Esophagus muscularis mucosa (tissue), 4 donors: ENCODE measurements at regions not wholly inside any gene's neighbourhood (a gene's known extent, or its start where the extent isn't known, plus 50 kb on each side); places are given as distances from the start of the nearest gene placed in this dataset.

Experiments
- DNase-seq: peaks from one replicate; pipeline ENCODE4 v3.0.0-alpha.2; 2017; ENCODE audit errors: extremely low spot score
- H3K27ac ChIP-seq, 4 donors: fragments of 200-600 bp; sonication (generic); replicated peaks in 1 of 4; 1 replicate in 3 of 4; 2 replicates in 1 of 4; pipeline ENCODE4 v1.5.1; 2016 to 2019; ENCODE audit warnings: mild to moderate bottlenecking in 1 of 4
- H3K27me3 ChIP-seq, 4 donors: fragments of 200-600 bp; sonication (generic); one replicate each; pipeline versions ENCODE4 v1.5.1 to v1.6.0; 2016 to 2019
- H3K36me3 ChIP-seq, 4 donors: fragments of 200-600 bp; sonication (generic); one replicate each; pipeline ENCODE4 v1.5.1; 2016 to 2019
- H3K4me1 ChIP-seq, 4 donors: fragments of 200-600 bp; sonication (generic); one replicate each; pipeline ENCODE4 v1.5.1; 2016 to 2019
- H3K4me3 ChIP-seq, 4 donors: fragments of 200-600 bp; sonication (generic); 1 replicate in 2 of 4; 2 replicates in 2 of 4; pipeline ENCODE4 v1.5.1; 2016 to 2019; ENCODE audit warnings: mild to moderate bottlenecking in 4 of 4, moderate library complexity in 1 of 4
- H3K9me3 ChIP-seq, 4 donors: fragments of 200-600 bp; sonication (generic); 1 replicate in 3 of 4; 2 replicates in 1 of 4; pipeline ENCODE4 v1.5.1; 2016 to 2019
- EP300 ChIP-seq: sonication (generic); formaldehyde crosslinking; IDR thresholded peaks from one replicate; pipeline ENCODE4 v1.6.1; 2017; ENCODE audit warnings: antibody characterized with exemption
- POLR2A ChIP-seq: fragments of 450-650 bp; IDR thresholded peaks from one replicate; pipeline ENCODE4 v1.6.1; 2017; ENCODE audit warnings: antibody characterized with exemption, moderate library complexity, mild to moderate bottlenecking, low read depth
- POLR2AphosphoS5 ChIP-seq, 2 donors: sonication (generic); formaldehyde crosslinking; IDR thresholded peaks; one replicate each; pipeline ENCODE4 v1.6.1; 2017; ENCODE audit warnings: antibody characterized with exemption in 2 of 2
- WGBS: methylation state at CpG from one replicate; pipeline ENCODE4 v1.1.5; 2018; 5-methylcytosine and 5-hydroxymethylcytosine counted together
- intact Hi-C: fragments of 100-400 bp; cut with DNase I; formaldehyde crosslinking; loops from one replicate; pipeline ENCODE4 v1.15.1; 2023
- TF ChIP-seq, protein P1 (sequence below), 3 experiments: fragments of 200-600 bp in 2 of 3; fragments of 450-650 bp in 1 of 3; sonication (generic) in 2 of 3; IDR thresholded peaks; one replicate each; pipeline ENCODE4 v1.5.1; 2017 to 2019; ENCODE audit warnings: antibody characterized with exemption in 3 of 3, mild to moderate bottlenecking in 2 of 3, moderate library complexity in 1 of 3

DNA sequence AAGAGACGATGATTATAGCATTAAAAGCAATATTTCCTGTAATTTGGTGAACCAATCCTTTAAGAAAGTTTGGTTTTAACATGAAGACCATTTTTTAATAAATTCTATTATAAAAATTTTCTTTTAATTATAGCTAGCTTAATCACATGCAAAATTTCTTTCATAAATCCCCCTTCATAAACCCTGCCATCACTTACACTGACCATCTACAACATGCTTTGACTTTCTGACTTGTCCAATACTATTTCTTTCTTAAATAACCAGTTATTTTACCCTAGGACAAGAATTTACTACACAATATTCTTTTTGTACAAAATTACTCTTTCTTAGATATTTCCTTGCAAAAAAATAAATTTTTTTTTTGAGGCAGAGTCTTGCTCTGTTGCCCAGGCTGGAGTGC is 1334.8 kb downstream of the CDH11 start:
- DNase-seq: no peak
- intact Hi-C loops: no loop called here
- no peaks in the 10 kb centered on the region for H3K36me3 ChIP-seq
- H3K27ac ChIP-seq: no peak overlapping the region
- peaks cover 0 to 7% (median 0%) of the 10 kb centered on the region in 4 donors for H3K9me3 ChIP-seq
- TF ChIP-seq EP300 (no peak), POLR2AphosphoS5 (IDR thresholded peaks at IDR 0.05) (no peak), POLR2A (no peak)
- TF ChIP-seq, protein P1, sequence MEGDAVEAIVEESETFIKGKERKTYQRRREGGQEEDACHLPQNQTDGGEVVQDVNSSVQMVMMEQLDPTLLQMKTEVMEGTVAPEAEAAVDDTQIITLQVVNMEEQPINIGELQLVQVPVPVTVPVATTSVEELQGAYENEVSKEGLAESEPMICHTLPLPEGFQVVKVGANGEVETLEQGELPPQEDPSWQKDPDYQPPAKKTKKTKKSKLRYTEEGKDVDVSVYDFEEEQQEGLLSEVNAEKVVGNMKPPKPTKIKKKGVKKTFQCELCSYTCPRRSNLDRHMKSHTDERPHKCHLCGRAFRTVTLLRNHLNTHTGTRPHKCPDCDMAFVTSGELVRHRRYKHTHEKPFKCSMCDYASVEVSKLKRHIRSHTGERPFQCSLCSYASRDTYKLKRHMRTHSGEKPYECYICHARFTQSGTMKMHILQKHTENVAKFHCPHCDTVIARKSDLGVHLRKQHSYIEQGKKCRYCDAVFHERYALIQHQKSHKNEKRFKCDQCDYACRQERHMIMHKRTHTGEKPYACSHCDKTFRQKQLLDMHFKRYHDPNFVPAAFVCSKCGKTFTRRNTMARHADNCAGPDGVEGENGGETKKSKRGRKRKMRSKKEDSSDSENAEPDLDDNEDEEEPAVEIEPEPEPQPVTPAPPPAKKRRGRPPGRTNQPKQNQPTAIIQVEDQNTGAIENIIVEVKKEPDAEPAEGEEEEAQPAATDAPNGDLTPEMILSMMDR (IDR thresholded peaks at IDR 0.05): no peak
- H3K27me3 ChIP-seq: no peaks in the 10 kb centered on the region
- no peaks in the 10 kb centered on the region for H3K4me1 ChIP-seq
- no peak overlapping the region for H3K4me3 ChIP-seq
- WGBS: 97% methylated on average over 1 of the region's 1 CpG

DNA sequence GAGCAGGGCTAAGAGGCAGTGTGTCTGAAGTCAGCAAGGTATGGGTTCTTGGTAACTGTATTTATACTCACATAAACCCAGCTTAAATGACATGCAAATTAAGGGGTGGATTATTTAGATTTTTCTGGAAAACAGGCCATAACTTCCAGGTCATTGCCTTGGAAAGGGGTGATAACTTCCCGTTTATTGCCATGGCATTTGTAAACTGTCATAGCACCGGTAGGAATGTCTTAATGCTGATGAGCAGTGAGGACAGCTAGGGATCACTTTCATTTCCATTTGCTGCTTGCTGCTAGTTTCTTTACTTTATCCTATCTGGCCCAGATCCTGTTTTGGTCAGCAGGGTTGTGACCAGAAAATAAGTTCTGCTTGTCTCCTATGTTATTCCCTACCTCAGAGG is 1336.7 kb downstream of the CDH11 start:
- H3K4me1 ChIP-seq: no peaks in the 10 kb centered on the region
- no peaks in the 10 kb centered on the region for H3K36me3 ChIP-seq
- TF ChIP-seq POLR2A: no peak
- no peak for TF ChIP-seq POLR2AphosphoS5 (IDR thresholded peaks at IDR 0.05)
- TF ChIP-seq, protein P1 (IDR thresholded peaks at IDR 0.05): no peak
- TF ChIP-seq EP300: no peak
- intact Hi-C loops: no loop called here
- H3K27ac ChIP-seq: no peak overlapping the region
- DNase-seq: no peak
- H3K4me3 ChIP-seq: no peak overlapping the region
- WGBS: 78% methylated on average over 2 of the region's 2 CpGs
- H3K9me3 ChIP-seq: peaks cover 0 to 7% (median 0%) of the 10 kb centered on the region in 4 donors
- no peaks in the 10 kb centered on the region for H3K27me3 ChIP-seq

DNA sequence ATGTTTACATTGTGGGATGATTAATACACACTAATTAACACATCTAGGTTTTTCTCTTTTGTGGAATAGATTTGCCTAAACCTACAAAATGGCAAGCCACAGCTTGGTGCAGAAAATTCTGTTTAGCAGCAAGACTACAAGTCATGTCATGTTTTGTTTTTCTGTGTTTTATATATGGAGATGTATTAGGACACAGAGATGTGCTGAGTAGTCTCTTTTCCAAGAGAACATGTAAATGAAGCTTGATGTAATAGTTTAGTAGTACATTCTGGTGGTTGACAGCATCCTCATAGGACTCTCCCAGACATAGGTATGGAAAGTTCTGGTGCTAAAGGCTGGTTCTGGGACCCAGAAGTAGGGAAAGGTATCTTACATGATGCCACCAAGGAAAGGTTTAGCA is 1345.4 kb downstream of the CDH11 start:
- Histone ChIP-seq H3K4me1 (no peaks in the 10 kb centered on the region), H3K9me3 (no peaks in the 10 kb centered on the region), H3K27me3 (no peaks in the 10 kb centered on the region), H3K4me3 (no peak overlapping the region), H3K36me3 (no peaks in the 10 kb centered on the region), H3K27ac (no peak overlapping the region)
- TF ChIP-seq EP300 (no peak), POLR2AphosphoS5 (IDR thresholded peaks at IDR 0.05) (no peak), POLR2A (no peak)
- TF ChIP-seq, protein P1 (IDR thresholded peaks at IDR 0.05): no peak
- no peak for DNase-seq
- intact Hi-C loops: no loop called here

DNA sequence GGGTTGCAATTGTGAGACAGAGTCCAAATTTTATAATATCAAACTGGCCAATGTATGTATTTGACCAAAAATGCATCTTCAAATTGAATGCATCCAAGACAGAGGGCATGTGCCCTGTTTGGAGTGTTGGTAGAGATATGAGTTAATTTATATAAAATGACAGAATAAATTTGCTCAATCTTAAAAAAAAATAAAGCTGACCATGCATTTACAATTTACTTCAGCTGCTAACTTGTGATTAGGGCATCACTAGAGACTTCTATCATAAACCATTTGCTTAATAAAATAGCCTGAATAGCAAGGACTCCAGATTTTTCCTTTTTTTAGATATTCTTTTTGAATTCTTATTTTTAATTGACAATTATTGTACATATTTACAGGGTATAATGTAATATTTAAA is 1345.8 kb downstream of the CDH11 start:
- Histone ChIP-seq H3K27me3 (no peaks in the 10 kb centered on the region), H3K4me1 (no peaks in the 10 kb centered on the region), H3K36me3 (no peaks in the 10 kb centered on the region), H3K9me3 (no peaks in the 10 kb centered on the region), H3K4me3 (no peak overlapping the region), H3K27ac (no peak overlapping the region)
- TF ChIP-seq POLR2AphosphoS5 (IDR thresholded peaks at IDR 0.05) (no peak), EP300 (no peak), POLR2A (no peak)
- TF ChIP-seq, protein P1 (IDR thresholded peaks at IDR 0.05): no peak
- DNase-seq: no peak
- intact Hi-C loops: no loop called here

DNA sequence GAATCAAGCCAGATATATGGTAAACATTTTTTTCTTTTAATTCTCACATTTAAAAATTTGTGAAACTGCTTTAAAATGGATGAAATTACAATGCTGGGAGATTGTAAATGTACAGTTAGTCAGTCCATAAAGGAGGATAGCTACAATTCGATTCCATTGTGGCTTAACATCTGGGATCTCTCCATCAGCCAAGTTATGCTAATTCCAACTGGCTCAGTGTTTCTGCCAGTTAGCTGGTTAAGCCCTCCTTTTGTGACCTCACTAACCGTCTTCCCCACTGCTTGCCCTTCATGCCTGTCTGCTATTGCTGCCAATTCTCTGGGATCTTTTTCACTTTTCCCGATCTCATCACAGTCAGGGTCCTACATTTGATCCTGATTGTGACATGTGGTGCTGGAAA is 1347.6 kb downstream of the CDH11 start:
- Histone ChIP-seq H3K36me3 (no peaks in the 10 kb centered on the region), H3K9me3 (no peaks in the 10 kb centered on the region), H3K27ac (no peak overlapping the region), H3K4me1 (no peaks in the 10 kb centered on the region), H3K27me3 (no peaks in the 10 kb centered on the region), H3K4me3 (no peak overlapping the region)
- TF ChIP-seq EP300: no peak
- TF ChIP-seq POLR2AphosphoS5 (IDR thresholded peaks at IDR 0.05): no peak
- TF ChIP-seq POLR2A: no peak
- TF ChIP-seq, protein P1 (IDR thresholded peaks at IDR 0.05): no peak
- 63% methylated on average over 3 of the region's 3 CpGs for WGBS
- intact Hi-C loops: no loop called here
- DNase-seq: no peak
